GM23338 (cell line): ENCODE measurements at regions not wholly inside any gene's neighbourhood (a gene's known extent, or its start where the extent isn't known, plus 50 kb on each side); places are given as distances from the start of the nearest gene placed in this dataset.

ENCODE experiments used
- CREB1 ChIP-seq: fragments of 250-450 bp; sonication (Bioruptor Pico); IDR thresholded peaks from 2 replicates; pipeline ENCODE4 v1.5.0; 2020; ENCODE audit warnings: low read depth, mild to moderate bottlenecking, moderate library complexity
- EZH2 ChIP-seq: fragments of 200-600 bp; sonication (generic); IDR thresholded peaks from one replicate; pipeline ENCODE4 v1.8.0; 2017; ENCODE audit warnings: antibody characterized with exemption, mild to moderate bottlenecking, low read depth; ENCODE audit not compliant: unreplicated experiment
- EZH2phosphoT487 ChIP-seq: fragments of 200-600 bp; sonication (generic); IDR thresholded peaks from one replicate; pipeline ENCODE4 v1.8.1; 2018; ENCODE audit warnings: antibody characterized with exemption; ENCODE audit not compliant: unreplicated experiment
- JUNB ChIP-seq: IDR thresholded peaks from one replicate; pipeline ENCODE4 v1.6.1; 2016; ENCODE audit warnings: antibody characterized with exemption; ENCODE audit not compliant: unreplicated experiment
- NANOG ChIP-seq: IDR thresholded peaks from 2 replicates; pipeline ENCODE4 v1.6.1; 2016; ENCODE audit warnings: antibody characterized with exemption, borderline replicate concordance
- POLR2AphosphoS5 ChIP-seq: IDR thresholded peaks from 2 replicates; pipeline ENCODE4 v1.6.1; 2016; ENCODE audit warnings: antibody characterized with exemption, low read depth
- STAT1 ChIP-seq: IDR thresholded peaks from one replicate; pipeline ENCODE4 v1.6.1; 2016; ENCODE audit warnings: antibody characterized with exemption; ENCODE audit not compliant: unreplicated experiment
- ZNF114 ChIP-seq: fragments of 250-450 bp; sonication (Bioruptor Pico); IDR thresholded peaks from 2 replicates; pipeline ENCODE4 v1.5.0; 2020; ENCODE audit warnings: mild to moderate bottlenecking, moderate library complexity
- ZNF331 ChIP-seq: fragments of 250-450 bp; sonication (Bioruptor Pico); IDR thresholded peaks from 2 replicates; pipeline ENCODE4 v1.5.0; 2020; ENCODE audit warnings: low read depth, mild to moderate bottlenecking, moderate library complexity
- TF ChIP-seq, protein P1 (sequence below), 2 experiments: fragments of 200-600 bp in 1 of 2; sonication (generic) in 1 of 2; conservative IDR thresholded peaks; 2 replicates each; pipeline versions ENCODE4 v1.5.1 to v1.6.1; 2016 to 2017; ENCODE audit warnings: antibody characterized with exemption in 2 of 2, low read depth in 2 of 2, mild to moderate bottlenecking in 2 of 2, moderate library complexity in 1 of 2
- TF ChIP-seq, protein P2 (sequence below): IDR thresholded peaks from one replicate; pipeline ENCODE4 v1.6.1; 2018; ENCODE audit warnings: antibody characterized with exemption; ENCODE audit not compliant: unreplicated experiment
- TF ChIP-seq, protein P3 (sequence below): IDR thresholded peaks from 2 replicates; pipeline ENCODE4 v1.6.1; 2016; ENCODE audit warnings: antibody characterized with exemption
- TF ChIP-seq, protein P4 (sequence below): fragments of 250-450 bp; sonication (Bioruptor Pico); IDR thresholded peaks from 2 replicates; pipeline ENCODE4 v1.5.0; 2020; ENCODE audit warnings: mild to moderate bottlenecking, moderate library complexity

DNA sequence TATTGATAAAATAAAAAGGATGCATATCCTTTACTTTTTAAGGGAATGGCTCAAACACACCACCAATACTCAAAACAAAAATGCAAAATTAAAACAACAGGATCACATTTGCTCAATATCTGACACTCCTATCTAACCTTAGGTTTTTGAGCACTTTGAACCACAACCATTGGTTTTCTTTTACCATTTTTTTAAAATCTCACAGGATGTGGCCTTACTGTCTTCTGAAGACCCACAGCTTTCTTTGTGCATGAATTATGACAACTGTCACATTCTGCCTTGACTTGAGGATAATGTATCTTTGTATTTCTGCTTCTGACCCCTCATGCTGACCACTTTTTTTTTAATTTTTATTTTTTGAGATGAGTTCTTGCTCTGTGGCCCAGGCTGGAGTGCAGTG lies 461.1 kb upstream of the NRP1 start:
- TF ChIP-seq, protein P1, sequence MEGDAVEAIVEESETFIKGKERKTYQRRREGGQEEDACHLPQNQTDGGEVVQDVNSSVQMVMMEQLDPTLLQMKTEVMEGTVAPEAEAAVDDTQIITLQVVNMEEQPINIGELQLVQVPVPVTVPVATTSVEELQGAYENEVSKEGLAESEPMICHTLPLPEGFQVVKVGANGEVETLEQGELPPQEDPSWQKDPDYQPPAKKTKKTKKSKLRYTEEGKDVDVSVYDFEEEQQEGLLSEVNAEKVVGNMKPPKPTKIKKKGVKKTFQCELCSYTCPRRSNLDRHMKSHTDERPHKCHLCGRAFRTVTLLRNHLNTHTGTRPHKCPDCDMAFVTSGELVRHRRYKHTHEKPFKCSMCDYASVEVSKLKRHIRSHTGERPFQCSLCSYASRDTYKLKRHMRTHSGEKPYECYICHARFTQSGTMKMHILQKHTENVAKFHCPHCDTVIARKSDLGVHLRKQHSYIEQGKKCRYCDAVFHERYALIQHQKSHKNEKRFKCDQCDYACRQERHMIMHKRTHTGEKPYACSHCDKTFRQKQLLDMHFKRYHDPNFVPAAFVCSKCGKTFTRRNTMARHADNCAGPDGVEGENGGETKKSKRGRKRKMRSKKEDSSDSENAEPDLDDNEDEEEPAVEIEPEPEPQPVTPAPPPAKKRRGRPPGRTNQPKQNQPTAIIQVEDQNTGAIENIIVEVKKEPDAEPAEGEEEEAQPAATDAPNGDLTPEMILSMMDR (conservative IDR thresholded peaks at IDR 0.05; ENCODE audit: low read depth in 2 of 2): no peak
- no peak for TF ChIP-seq ZNF114 (CRISPR knock-in tag)
- TF ChIP-seq POLR2AphosphoS5: no peak
- no peak for TF ChIP-seq JUNB
- no peak for TF ChIP-seq CREB1 (CRISPR knock-in tag)
- TF ChIP-seq, protein P2, sequence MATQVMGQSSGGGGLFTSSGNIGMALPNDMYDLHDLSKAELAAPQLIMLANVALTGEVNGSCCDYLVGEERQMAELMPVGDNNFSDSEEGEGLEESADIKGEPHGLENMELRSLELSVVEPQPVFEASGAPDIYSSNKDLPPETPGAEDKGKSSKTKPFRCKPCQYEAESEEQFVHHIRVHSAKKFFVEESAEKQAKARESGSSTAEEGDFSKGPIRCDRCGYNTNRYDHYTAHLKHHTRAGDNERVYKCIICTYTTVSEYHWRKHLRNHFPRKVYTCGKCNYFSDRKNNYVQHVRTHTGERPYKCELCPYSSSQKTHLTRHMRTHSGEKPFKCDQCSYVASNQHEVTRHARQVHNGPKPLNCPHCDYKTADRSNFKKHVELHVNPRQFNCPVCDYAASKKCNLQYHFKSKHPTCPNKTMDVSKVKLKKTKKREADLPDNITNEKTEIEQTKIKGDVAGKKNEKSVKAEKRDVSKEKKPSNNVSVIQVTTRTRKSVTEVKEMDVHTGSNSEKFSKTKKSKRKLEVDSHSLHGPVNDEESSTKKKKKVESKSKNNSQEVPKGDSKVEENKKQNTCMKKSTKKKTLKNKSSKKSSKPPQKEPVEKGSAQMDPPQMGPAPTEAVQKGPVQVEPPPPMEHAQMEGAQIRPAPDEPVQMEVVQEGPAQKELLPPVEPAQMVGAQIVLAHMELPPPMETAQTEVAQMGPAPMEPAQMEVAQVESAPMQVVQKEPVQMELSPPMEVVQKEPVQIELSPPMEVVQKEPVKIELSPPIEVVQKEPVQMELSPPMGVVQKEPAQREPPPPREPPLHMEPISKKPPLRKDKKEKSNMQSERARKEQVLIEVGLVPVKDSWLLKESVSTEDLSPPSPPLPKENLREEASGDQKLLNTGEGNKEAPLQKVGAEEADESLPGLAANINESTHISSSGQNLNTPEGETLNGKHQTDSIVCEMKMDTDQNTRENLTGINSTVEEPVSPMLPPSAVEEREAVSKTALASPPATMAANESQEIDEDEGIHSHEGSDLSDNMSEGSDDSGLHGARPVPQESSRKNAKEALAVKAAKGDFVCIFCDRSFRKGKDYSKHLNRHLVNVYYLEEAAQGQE: no peak
- TF ChIP-seq EZH2: no peak
- TF ChIP-seq, protein P3, sequence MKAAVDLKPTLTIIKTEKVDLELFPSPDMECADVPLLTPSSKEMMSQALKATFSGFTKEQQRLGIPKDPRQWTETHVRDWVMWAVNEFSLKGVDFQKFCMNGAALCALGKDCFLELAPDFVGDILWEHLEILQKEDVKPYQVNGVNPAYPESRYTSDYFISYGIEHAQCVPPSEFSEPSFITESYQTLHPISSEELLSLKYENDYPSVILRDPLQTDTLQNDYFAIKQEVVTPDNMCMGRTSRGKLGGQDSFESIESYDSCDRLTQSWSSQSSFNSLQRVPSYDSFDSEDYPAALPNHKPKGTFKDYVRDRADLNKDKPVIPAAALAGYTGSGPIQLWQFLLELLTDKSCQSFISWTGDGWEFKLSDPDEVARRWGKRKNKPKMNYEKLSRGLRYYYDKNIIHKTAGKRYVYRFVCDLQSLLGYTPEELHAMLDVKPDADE: no peak
- no peak for TF ChIP-seq EZH2phosphoT487
- no peak for TF ChIP-seq STAT1
- TF ChIP-seq NANOG: no peak
- no peak for TF ChIP-seq ZNF331 (CRISPR knock-in tag)
- TF ChIP-seq, protein P4, sequence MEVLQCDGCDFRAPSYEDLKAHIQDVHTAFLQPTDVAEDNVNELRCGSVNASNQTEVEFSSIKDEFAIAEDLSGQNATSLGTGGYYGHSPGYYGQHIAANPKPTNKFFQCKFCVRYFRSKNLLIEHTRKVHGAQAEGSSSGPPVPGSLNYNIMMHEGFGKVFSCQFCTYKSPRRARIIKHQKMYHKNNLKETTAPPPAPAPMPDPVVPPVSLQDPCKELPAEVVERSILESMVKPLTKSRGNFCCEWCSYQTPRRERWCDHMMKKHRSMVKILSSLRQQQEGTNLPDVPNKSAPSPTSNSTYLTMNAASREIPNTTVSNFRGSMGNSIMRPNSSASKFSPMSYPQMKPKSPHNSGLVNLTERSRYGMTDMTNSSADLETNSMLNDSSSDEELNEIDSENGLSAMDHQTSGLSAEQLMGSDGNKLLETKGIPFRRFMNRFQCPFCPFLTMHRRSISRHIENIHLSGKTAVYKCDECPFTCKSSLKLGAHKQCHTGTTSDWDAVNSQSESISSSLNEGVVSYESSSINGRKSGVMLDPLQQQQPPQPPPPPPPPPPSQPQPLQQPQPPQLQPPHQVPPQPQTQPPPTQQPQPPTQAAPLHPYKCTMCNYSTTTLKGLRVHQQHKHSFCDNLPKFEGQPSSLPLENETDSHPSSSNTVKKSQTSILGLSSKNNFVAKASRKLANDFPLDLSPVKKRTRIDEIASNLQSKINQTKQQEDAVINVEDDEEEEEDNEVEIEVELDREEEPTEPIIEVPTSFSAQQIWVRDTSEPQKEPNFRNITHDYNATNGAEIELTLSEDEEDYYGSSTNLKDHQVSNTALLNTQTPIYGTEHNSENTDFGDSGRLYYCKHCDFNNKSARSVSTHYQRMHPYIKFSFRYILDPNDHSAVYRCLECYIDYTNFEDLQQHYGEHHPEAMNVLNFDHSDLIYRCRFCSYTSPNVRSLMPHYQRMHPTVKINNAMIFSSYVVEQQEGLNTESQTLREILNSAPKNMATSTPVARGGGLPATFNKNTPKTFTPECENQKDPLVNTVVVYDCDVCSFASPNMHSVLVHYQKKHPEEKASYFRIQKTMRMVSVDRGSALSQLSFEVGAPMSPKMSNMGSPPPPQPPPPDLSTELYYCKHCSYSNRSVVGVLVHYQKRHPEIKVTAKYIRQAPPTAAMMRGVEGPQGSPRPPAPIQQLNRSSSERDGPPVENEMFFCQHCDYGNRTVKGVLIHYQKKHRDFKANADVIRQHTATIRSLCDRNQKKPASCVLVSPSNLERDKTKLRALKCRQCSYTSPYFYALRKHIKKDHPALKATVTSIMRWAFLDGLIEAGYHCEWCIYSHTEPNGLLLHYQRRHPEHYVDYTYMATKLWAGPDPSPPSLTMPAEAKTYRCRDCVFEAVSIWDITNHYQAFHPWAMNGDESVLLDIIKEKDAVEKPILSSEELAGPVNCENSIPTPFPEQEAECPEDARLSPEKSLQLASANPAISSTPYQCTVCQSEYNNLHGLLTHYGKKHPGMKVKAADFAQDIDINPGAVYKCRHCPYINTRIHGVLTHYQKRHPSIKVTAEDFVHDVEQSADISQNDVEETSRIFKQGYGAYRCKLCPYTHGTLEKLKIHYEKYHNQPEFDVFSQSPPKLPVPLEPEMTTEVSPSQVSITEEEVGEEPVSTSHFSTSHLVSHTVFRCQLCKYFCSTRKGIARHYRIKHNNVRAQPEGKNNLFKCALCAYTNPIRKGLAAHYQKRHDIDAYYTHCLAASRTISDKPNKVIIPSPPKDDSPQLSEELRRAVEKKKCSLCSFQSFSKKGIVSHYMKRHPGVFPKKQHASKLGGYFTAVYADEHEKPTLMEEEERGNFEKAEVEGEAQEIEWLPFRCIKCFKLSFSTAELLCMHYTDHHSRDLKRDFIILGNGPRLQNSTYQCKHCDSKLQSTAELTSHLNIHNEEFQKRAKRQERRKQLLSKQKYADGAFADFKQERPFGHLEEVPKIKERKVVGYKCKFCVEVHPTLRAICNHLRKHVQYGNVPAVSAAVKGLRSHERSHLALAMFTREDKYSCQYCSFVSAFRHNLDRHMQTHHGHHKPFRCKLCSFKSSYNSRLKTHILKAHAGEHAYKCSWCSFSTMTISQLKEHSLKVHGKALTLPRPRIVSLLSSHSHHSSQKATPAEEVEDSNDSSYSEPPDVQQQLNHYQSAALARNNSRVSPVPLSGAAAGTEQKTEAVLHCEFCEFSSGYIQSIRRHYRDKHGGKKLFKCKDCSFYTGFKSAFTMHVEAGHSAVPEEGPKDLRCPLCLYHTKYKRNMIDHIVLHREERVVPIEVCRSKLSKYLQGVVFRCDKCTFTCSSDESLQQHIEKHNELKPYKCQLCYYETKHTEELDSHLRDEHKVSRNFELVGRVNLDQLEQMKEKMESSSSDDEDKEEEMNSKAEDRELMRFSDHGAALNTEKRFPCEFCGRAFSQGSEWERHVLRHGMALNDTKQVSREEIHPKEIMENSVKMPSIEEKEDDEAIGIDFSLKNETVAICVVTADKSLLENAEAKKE (CRISPR knock-in tag): no peak
